ENCODE measurements at regions not wholly inside any gene's neighbourhood (a gene's known extent, or its start where the extent isn't known, plus 50 kb on each side); places are given as distances from the start of the nearest gene placed in this dataset.

DNA sequence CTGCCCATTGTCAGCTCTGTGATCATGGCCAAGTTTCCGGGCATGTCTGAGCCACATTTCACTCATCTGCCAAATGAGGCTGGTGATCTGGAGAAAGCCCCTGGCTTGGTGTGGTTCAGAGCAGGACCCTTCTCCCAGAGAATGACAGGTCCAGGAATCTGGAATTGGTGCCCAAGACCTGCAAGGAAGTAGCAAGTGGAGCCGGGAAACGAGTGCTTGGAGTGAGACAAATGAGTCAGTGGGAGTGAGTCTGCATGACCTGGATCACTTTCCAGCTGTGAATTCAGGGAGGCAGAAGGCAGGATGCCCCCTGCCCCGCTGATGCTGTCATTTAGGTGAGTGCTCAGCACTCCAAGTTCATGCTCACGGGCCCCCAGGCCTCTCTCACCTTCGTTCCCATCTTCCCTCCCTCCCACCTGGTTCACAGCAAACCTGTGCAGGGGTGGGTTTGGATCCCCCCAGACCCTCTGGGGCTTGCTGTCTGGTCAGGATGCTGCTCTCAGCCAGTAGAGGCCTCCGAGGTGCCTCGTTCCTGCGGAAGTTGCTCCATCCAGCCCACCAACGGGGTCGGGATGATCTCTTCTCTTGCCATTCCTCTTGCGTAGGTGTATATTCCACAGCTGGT, 104.4 kb downstream of the INHBB start:
- ATAC-seq (no peak), DNase-seq (ENCODE audit: low spot score) (peak; percentile 30)
- intact Hi-C loops (cut with DNase I), result no loop called here

DNA sequence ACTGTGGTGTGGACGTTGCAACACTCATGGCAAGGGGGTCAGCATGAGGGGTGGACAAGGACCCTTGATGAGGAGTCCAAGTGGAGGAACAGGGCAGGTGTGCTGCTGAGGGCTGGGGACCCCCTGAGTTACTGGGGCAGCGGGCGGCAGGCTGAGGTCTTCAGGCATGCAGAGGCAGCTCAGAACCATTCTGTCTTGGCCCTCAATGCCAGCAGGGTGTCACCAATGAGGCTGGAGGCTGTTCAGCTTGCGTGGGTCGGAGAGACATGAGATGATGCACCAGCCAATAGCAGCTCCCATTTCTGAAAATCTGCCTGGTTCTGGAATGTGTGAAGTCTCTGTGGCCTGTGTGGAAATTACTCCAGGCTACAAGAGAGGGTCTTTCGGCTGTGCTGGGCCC, 105.4 kb downstream of the INHBB start:
- intact Hi-C loops (cut with DNase I), result no loop called here
- no peak for DNase-seq (ENCODE audit: low spot score)

DNA sequence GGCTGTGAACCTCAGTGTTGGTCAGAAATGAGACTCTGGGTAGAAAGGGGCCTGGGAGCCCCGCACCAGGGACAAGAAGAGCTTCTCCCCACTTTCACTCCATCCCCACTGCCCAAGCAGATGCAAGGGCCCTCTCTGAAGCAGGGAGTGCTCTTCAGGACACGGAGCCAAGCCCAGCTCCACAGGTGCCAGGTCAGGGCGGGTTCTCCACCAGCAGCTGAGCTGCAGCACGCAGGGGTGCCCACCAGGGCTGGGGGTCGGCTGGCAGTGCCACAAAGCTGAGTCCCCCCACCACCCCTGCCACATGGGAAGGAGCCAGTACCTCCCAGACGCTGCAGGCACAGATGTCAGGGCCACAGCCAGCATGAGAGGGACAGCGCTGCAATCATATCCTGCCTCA, 106.2 kb downstream of the INHBB start:
- ATAC-seq (no peak), DNase-seq (ENCODE audit: low spot score) (no peak)
- intact Hi-C loops (cut with DNase I), result no loop called here

More for the DNA sequence above, 105.4 kb downstream of the INHBB start:
- ATAC-seq, result no peak

DNA sequence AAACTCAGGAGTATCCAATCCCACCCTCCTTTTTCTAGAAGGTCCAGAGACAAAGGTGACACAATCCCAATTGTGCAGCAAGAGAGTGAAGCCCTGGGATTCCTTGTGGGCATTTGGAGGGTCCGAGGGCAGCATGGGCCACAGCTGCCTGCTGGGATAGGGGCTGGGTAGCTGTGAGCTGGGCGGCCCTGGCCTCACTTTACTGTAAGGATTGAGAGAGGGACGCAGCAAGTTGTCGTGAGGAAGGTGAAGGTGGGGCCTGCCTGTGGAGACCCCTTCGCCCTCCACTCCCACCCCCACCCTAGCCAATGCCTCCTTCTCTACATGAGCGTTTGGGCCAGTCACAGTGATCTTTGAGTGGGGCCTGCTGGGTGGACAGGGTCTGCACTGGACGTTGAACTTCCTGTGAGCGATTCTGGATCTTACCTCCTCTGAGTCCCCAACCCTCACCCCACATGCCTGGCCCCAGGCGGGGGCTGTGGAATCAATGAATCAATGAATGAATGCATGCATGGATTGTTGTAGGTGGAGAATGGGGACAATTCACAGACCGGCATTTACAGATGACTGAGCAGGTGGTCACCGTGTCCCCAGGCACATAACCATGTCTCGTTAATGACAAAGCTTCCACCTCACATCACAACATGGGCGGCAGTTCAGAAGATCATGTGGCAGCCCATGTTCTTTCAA, 107.2 kb downstream of the INHBB start:
- intact Hi-C loops (cut with DNase I), result no loop called here
- DNase-seq (ENCODE audit: low spot score), result no peak
- no peak for ATAC-seq

DNA sequence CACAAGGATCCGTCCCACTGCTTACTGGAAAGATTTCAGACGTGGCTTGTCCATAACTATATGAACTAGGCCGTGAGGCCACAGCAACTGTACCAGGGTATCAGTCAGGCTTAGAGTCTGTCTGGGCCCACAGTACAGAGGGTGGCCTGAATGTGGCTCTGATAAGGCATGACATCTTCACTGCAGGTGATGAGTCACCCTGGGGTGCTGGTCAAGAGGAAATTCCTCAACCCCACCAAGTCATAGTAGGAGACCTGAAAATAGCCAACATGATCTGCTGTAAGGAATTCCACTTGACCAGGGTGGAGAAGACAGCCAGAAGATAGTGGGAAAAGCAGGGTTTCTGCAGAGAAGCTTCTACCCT, 107.7 kb downstream of the INHBB start:
- DNase-seq (ENCODE audit: low spot score) (no peak), ATAC-seq (no peak)
- intact Hi-C loops (cut with DNase I), result no loop called here

DNA sequence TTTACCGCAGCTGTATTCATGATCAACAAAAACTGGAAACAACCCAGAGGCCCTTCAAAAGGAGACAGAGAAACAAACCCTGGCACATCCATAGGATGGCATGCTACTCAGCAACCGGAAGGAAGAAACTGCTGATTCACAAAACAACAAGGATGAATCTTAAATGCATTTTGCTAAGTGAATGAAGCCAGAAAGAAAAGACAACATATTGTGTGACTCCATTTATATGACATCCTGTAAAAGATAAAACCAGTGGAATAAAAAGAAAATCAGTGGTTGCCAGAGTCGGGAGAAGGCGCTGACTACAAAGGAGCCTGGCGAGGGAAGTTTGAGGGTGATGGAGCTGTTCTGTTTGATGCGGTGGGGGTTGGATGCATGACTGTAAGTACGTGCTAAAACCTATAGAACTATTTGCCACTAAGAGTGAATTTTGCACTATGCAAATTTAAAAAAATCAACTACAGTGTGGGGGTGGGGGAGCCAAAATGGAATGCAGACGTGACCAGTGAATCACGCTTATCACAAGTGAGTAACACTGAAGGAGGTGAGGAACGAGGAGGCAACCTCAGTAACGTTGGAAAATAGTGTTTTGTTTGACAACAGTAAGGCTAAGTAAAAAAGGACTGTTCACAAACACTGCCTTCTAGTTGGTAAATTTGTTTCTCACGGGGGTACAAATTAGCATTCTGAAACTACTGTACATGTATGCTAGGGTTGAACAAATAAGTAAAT, 108.9 kb downstream of the INHBB start:
- no peak for ATAC-seq
- intact Hi-C loops (cut with DNase I), result no loop called here
- DNase-seq (ENCODE audit: low spot score), result no peak

DNA sequence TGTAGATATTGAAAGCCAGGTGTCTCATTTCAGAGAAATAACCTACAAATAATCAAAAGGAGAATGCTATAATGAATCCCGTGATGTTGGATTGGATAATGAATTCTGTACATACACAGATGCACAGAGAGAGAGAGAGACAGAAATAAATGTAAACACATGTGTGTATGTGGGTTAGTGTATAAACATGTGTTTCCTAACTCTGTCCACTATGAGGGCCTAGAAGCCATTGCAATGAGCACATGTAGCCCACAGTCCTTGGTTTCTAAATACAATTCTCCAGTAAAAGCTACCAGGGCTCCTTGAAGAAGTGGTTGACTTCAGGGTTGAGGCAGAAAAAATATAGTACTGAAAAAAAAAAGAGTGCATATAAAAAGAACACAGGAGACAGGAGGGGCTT, 109.5 kb downstream of the INHBB start:
- intact Hi-C loops (cut with DNase I), result no loop called here
- ATAC-seq, result no peak
- DNase-seq (ENCODE audit: low spot score), result no peak

DNA sequence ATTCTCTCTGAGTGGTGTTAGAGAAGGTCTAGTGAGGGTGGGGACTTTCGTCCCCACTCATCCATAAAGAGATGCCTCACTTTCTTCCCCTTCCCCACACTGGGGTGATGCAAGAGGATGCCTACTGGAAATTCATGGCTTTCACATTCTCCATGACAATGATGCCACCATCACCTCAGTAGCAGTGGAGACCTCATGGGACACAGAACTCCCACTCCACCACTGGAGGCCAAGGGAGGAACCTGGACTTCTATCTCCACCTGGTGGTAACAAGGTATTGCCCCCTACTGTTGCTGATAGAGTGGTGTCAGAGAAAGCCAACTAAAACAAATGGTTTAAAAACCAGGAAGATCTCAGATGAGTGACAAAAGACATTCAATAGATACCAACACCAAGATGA, 110.9 kb downstream of the INHBB start:
- ATAC-seq, result no peak
- DNase-seq (ENCODE audit: low spot score), result no peak
- intact Hi-C loops (cut with DNase I), result no loop called here

DNA sequence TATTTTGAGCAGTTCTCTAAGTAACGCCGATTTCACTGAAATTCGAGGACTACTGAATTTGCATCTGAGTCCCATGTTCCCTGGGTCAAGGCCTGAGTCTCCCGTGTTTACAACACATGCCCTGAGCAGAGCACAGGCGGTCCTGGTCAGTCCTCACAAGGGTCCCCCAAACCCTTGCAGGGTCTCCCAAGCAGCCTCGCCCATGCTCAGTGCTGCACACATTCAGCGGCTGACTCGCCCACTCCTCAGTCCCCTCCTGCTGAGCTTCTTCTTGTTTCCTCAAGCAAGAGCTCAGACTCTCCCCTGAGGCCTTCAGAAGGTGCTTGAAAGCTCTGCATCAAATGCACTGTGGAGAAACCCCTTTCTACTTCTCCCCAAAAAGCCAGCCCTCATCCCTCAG, 114.6 kb downstream of the INHBB start:
- ATAC-seq, result no peak
- intact Hi-C loops (cut with DNase I), result no loop called here
- DNase-seq (ENCODE audit: low spot score), result no peak

DNA sequence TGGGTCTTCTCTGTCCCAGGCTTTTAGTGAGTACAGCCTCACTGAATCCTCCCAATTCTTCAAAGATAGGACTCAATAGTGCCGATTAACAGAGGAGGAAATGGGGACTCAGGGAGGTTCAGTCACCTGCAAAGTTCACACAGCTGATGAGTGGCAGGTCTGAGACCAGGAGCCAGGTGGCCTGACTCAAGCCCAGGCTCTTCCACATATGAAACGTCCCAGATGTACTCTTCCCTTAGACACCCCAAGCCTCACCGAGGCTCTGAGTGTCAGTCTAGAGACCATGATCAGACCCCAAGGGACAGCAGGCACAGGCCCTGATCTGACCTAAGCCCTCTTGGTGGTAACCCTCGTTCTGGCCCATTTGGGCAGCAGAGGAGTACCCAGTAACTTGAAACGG, 115.2 kb downstream of the INHBB start:
- intact Hi-C loops (cut with DNase I), result no loop called here
- no peak for ATAC-seq
- DNase-seq (ENCODE audit: low spot score), result no peak

DNA sequence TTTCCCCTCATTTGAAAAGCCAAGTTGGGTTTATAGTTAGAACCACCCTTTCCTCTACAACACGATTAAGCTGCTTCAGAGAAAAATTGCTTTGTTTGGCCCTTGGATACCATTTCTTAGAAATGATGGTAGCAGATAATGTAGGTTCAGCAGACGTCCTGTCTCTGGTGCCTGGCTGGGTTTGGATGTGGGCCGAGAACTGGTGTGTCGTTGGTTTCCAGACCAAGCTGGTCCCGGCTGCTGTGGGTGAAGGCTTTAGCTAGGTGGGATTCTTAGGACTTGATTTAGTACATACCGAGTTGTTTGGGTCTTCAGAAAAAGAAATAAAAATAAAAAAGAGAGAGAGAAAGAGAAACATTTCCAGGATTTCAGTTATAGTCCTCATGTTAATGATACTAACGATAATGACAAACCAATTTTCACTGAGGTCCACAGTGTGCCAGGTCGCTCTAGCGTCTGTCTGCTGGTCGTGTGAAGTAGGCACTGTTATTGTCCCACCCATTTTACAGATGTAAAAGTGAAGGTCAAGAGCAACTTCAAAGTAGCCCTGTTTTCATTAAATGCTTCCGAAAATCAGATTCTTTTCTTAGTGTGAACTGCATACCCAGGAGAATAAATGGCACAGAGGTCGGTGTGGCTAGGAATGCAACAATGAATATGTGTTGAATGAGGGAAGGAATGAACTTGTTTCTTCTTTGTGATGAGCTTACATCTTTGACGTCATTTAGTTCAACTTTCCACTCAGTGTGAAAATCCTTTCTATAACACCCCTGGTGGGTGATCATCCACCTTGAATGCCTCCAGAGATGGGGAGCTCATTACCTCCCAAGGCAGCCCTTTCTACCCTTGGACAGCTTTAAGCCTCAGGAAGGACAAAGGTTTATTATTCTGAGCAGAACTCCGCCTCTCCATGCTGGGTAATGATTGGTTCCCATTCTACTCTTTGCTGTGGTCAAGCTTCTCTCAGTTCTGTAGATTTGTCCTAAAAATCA, 115.9 kb downstream of the INHBB start:
- ATAC-seq (no peak), DNase-seq (ENCODE audit: low spot score) (no peak)
- intact Hi-C loops (cut with DNase I), result no loop called here

DNA sequence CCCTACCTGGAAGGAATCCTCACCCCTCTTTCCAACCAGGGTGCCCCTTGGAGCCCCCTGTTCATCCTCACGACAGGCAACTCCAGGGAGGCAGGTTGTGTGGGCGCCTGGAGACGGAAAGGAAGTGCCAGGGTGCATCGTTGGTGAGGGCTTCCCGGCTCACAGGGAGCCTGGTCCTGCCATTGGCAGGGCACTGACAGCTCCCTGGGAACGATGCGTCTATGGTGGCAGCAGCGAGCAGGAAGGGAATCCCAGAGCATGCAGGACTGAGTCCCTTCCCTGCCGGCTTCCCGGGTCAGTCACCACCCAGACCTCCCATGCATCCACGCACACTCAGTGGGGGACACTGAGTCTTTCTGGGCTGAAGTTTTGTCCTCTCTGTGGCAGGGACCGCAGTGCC, 117.6 kb downstream of the INHBB start:
- ATAC-seq (no peak), DNase-seq (ENCODE audit: low spot score) (no peak)
- intact Hi-C loops (cut with DNase I), result no loop called here

DNA sequence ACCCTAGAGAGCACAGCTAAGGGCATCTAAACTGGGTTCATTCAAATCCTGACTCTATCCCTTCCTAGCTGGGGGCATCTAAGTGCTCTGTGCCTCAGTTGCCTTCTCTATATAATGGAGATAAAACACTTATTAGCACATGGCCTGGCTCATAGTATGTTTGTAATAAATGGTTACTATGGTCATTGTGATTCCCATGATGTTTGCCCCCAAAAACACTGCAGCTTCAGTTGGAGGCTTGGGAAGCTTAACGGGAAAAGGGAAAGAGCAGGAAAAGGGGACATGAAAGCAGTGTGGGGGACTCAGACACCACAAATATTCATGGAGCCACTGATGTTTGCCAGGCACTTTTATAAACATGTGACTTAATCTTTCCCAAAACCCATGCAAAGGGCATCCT, 118.1 kb downstream of the INHBB start:
- DNase-seq (ENCODE audit: low spot score) (no peak), ATAC-seq (no peak)
- intact Hi-C loops (cut with DNase I), result no loop called here

DNA sequence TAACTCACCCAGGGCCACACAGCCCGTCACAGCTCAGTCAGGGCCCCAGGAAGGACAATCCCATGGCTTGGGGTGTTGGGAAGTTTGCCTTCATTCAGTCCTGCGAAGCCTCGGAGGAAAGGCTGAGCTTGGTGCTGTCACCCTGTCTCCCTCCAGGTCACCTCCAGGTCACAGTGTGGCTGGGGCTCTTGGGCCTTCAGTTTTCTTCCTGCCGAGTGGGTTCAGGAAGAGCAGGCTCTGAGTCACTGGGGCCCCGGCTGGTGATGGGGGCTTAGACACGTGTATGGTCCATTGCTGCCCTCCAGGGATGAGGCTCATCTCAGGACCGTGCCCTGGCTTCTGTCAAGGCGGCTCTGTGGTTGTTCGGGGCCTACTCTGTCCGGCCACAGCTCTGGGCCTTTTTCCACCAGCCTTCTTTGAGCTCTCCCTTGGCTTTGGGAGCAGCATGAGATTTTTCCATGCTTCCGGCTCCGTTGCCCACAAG, 118.6 kb downstream of the INHBB start:
- intact Hi-C loops (cut with DNase I), result no loop called here
- ATAC-seq (no peak), DNase-seq (ENCODE audit: low spot score) (no peak)

DNA sequence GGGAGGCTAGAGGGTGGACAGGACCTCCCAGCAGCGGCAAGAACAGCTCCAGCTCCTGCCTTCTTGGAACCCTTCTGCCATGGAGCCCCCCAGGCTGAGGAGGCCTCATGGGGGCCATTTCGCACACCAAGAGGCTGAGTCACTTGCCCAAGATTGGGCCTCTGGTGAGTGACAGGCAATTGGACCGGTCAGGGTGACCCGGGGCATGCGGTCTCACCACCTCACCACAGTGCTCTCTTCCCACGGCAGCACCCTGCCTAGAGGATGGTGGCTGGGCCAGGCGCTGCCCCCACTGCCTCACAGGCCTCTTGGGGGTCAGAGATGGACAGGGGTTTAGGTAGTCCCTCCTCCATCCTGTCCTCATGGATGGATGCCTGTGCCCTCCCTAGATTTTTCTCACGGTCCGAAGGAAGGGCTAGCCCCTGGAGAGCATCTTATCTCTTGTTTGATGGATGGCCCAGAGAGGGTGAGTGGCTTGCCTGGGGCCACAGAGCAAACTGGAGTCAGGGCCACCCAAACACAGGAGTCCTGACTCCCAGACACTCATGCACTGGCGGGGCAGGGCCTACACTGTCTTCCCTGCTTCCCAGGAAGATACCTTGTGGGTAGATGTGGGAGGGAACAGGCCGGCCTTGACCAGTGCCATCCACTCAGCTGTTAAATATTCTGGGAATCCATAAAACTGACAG, 119.2 kb downstream of the INHBB start:
- ATAC-seq (no peak), DNase-seq (ENCODE audit: low spot score) (no peak)

DNA sequence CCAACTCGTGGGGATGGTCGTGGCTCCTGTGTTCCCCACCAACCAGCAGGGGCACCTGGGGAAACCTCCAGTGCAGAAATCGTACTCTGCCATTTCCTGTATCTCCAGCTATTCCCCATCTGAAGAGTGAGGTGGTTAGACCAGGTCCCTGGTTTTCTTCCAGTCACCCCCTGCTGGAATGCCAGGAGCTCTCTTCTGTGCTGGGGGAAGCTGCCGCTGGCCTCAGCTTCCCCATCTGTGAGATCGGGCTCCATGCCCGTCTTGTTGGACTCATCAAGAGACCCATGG, 119.7 kb downstream of the INHBB start:
- intact Hi-C loops (cut with DNase I), result no loop called here
- DNase-seq (ENCODE audit: low spot score), result no peak
- no peak for ATAC-seq

More for the DNA sequence above, 119.2 kb downstream of the INHBB start:
- intact Hi-C loops (cut with DNase I), result no loop called here

DNA sequence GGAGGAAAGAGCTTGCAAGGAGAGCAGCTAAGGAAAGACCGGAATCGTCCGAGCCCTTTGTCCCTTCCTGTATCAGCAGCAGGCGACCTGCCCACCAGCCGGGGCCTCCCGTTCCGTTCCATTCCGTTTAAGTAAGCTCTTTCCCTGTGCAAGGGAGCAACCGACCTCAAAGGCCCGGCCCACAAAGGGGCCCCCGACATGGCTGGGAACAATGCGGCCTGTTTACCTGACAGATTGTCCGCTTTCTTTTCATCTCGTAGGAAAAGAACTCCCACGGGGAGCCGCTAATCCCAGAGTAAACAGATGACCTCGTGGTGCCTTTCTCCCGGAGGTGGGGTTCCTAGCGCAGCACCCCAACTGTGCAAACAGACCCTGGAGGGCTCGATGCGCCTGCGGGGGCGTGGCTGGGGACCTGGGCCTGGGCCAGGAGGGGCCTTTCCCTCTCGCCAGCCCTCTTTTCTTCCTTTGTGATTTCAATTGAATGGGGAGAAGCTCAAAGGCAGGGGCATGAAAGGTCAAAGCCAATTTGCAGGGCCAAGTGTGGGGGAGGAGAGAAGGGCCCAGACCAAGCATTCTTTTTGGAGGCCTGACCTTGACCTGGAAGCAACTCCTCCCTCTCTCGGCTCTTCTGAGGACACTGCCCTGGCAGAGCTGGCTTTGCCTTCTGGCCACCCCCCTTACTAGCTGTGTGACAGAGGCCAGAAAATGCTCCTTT, 120.2 kb downstream of the INHBB start:
- ATAC-seq, result no peak
- intact Hi-C loops (cut with DNase I), result no loop called here
- no peak for DNase-seq (ENCODE audit: low spot score)

DNA sequence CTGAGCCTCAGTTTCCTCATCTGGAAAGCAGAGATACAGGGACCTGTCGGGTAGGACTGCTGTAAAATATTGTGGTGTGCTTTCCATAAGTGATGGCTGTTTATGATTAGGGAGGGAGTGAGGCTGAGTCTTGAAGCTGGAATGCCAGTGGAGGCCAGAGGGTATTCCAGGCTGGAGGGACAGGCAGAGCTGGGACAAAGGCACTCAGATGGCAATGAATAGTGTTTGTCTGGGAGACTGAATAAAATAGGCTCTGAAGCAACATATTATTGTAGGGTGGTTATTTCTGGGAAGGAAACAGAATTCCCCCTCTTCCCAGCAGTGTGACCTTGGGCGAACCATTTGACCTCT, 120.7 kb downstream of the INHBB start:
- ATAC-seq, result no peak
- intact Hi-C loops (cut with DNase I), result no loop called here
- no peak for DNase-seq (ENCODE audit: low spot score)
